H9 (cell line): ENCODE measurements at regions not wholly inside any gene's neighbourhood (a gene's known extent, or its start where the extent isn't known, plus 50 kb on each side); places are given as distances from the start of the nearest gene placed in this dataset.

Experiments
- DNase-seq: peaks from one replicate; pipeline ENCODE4 v3.0.0-alpha.2; 2017
- H2AFZ ChIP-seq: one replicate; pipeline ENCODE4 v1.6.1; 2013; ENCODE audit warnings: mild to moderate bottlenecking, low read length, control low read depth, moderate library complexity
- H2AK5ac ChIP-seq: 2 replicates; pipeline ENCODE4 v1.6.1; 2013; ENCODE audit warnings: low read length, control low read depth, mixed read lengths; ENCODE audit not compliant: insufficient read length
- H2BK120ac ChIP-seq: one replicate; pipeline ENCODE4 v1.6.1; 2013; ENCODE audit warnings: low read depth, mild to moderate bottlenecking, low read length, control low read depth, inconsistent platforms; ENCODE audit not compliant: poor library complexity, severe bottlenecking
- H2BK12ac ChIP-seq: 2 replicates; pipeline ENCODE4 v1.6.1; 2013; ENCODE audit warnings: low read length, control low read depth, mixed read lengths, low read depth; ENCODE audit not compliant: insufficient read length
- H2BK15ac ChIP-seq: 2 replicates; pipeline ENCODE4 v1.6.1; 2013; ENCODE audit warnings: low read depth, low read length, control low read depth
- H2BK20ac ChIP-seq: one replicate; pipeline ENCODE4 v1.6.1; 2013; ENCODE audit warnings: low read depth, mild to moderate bottlenecking, low read length, control low read depth, inconsistent platforms; ENCODE audit not compliant: poor library complexity, severe bottlenecking
- H2BK5ac ChIP-seq: 2 replicates; pipeline ENCODE4 v1.6.1; 2013; ENCODE audit warnings: low read length, control low read depth, mixed read lengths; ENCODE audit not compliant: insufficient read length
- H3K14ac ChIP-seq: 2 replicates; pipeline ENCODE4 v1.6.1; 2013; ENCODE audit warnings: low read length, control low read depth; ENCODE audit not compliant: insufficient read depth
- H3K18ac ChIP-seq: 2 replicates; pipeline ENCODE4 v1.6.1; 2013; ENCODE audit warnings: low read depth, mild to moderate bottlenecking, mixed read lengths, low read length, control low read depth; ENCODE audit not compliant: insufficient read length
- H3K23ac ChIP-seq: 2 replicates; pipeline ENCODE4 v1.6.1; 2013; ENCODE audit warnings: low read length, control low read depth, mixed read lengths, low read depth; ENCODE audit not compliant: insufficient read length
- H3K23me2 ChIP-seq: 2 replicates; pipeline ENCODE4 v1.6.1; 2013; ENCODE audit warnings: low read depth, mild to moderate bottlenecking, mixed read lengths, low read length, control low read depth; ENCODE audit not compliant: insufficient read length, poor library complexity, severe bottlenecking
- H3K27ac ChIP-seq: 2 replicates; pipeline ENCODE4 v1.5.1; 2013; ENCODE audit warnings: low read length, control low read depth, mixed read lengths, low read depth; ENCODE audit not compliant: insufficient read length
- H3K27me3 ChIP-seq: 2 replicates; pipeline ENCODE4 v1.6.1; 2013; ENCODE audit warnings: low read length, control low read depth, inconsistent platforms; ENCODE audit not compliant: insufficient read depth
- H3K4ac ChIP-seq: 2 replicates; pipeline ENCODE4 v1.6.1; 2013; ENCODE audit warnings: low read depth, mild to moderate bottlenecking, control low read depth, inconsistent platforms, low read length, moderate library complexity
- H3K4me1 ChIP-seq: 2 replicates; pipeline ENCODE4 v1.6.1; 2013; ENCODE audit warnings: low read length, control low read depth, inconsistent platforms; ENCODE audit not compliant: insufficient read depth
- H3K4me2 ChIP-seq: 2 replicates; pipeline ENCODE4 v1.6.1; 2013; ENCODE audit warnings: low read length, control low read depth, mixed read lengths; ENCODE audit not compliant: insufficient read length, insufficient read depth
- H3K56ac ChIP-seq: 2 replicates; pipeline ENCODE4 v1.6.1; 2013; ENCODE audit warnings: low read depth, mild to moderate bottlenecking, mixed read lengths, low read length, control low read depth; ENCODE audit not compliant: insufficient read length
- H3K79me1 ChIP-seq: 2 replicates; pipeline ENCODE4 v1.6.1; 2013; ENCODE audit warnings: low read depth, mild to moderate bottlenecking, moderate library complexity, low read length, control low read depth, inconsistent platforms; ENCODE audit not compliant: insufficient read depth, poor library complexity, severe bottlenecking
- H3K79me2 ChIP-seq: 2 replicates; pipeline ENCODE4 v1.6.1; 2013; ENCODE audit warnings: low read length, control low read depth, inconsistent platforms; ENCODE audit not compliant: insufficient read depth
- H3K9ac ChIP-seq: 2 replicates; pipeline ENCODE4 v1.6.1; 2013; ENCODE audit warnings: low read length, control low read depth, mixed read lengths; ENCODE audit not compliant: insufficient read length; ENCODE audit errors: extremely low read depth
- H3K9me3 ChIP-seq: one replicate; pipeline ENCODE4 v1.6.1; 2013; ENCODE audit warnings: low read depth, low read length, inconsistent platforms; ENCODE audit not compliant: control insufficient read depth
- H3T11ph ChIP-seq: one replicate; pipeline ENCODE4 v1.6.1; 2013; ENCODE audit warnings: mild to moderate bottlenecking, low read length, control low read depth, inconsistent platforms
- H4K20me1 ChIP-seq: one replicate; pipeline ENCODE4 v1.6.1; 2013; ENCODE audit not compliant: control insufficient read depth, insufficient read length, insufficient read depth
- H4K5ac ChIP-seq: 2 replicates; pipeline ENCODE4 v1.6.1; 2013; ENCODE audit warnings: low read depth, mild to moderate bottlenecking, mixed read lengths, low read length, control low read depth; ENCODE audit not compliant: insufficient read length
- H4K8ac ChIP-seq: replicated peaks from 2 replicates; pipeline ENCODE4 v1.6.1; 2013; ENCODE audit warnings: low read length, control low read depth, mixed read lengths, low read depth; ENCODE audit not compliant: insufficient read length
- H4K91ac ChIP-seq: 2 replicates; pipeline ENCODE4 v1.6.1; 2013; ENCODE audit warnings: low read depth, mild to moderate bottlenecking, moderate library complexity, mixed read lengths, low read length, control low read depth; ENCODE audit not compliant: insufficient read length
- H3K27ac Mint-ChIP-seq, 3 experiments: 2 replicates in 2 of 3; 3 replicates in 1 of 3; pipeline ENCODE4 v1.8.0; 2020 to 2021; ENCODE audit warnings: mixed read lengths in 3 of 3, mild to moderate bottlenecking in 1 of 3, moderate library complexity in 1 of 3
- H3K27me3 Mint-ChIP-seq: 2 replicates; pipeline ENCODE4 v1.8.0; 2021; ENCODE audit warnings: low read depth, mild to moderate bottlenecking, moderate library complexity, mixed read lengths
- H3K36me3 Mint-ChIP-seq, 3 experiments: 2 replicates in 2 of 3; 3 replicates in 1 of 3; pipeline ENCODE4 v1.8.0; 2020 to 2021; ENCODE audit warnings: low read depth in 3 of 3, mixed read lengths in 3 of 3; ENCODE audit not compliant: insufficient read depth in 1 of 3
- H3K4me1 Mint-ChIP-seq, 2 experiments: 2 replicates each; pipeline ENCODE4 v1.8.0; 2020; ENCODE audit warnings: mixed read lengths in 2 of 2
- H3K4me3 Mint-ChIP-seq, 2 experiments: 2 replicates in 1 of 2; 3 replicates in 1 of 2; pipeline ENCODE4 v1.8.0; 2020 to 2021; ENCODE audit warnings: mild to moderate bottlenecking in 2 of 2, mixed read lengths in 2 of 2, moderate library complexity in 1 of 2
- H3K9me3 Mint-ChIP-seq, 2 experiments: 2 replicates in 1 of 2; 3 replicates in 1 of 2; pipeline ENCODE4 v1.8.0; 2020; ENCODE audit warnings: mild to moderate bottlenecking in 2 of 2, mixed read lengths in 2 of 2, moderate library complexity in 1 of 2
- WGBS: extraction: QIAGEN DNeasy Blood & Tissue Kit; methylation state at CpG from one replicate; pipeline ENCODE4 v1.1.7; 2013; ENCODE audit warnings: missing lambda C conversion rate, low lambda C conversion rate, mixed read lengths; ENCODE audit not compliant: insufficient read length; ENCODE audit errors: extremely low coverage; 5-methylcytosine and 5-hydroxymethylcytosine counted together
- TF ChIP-seq, protein P1 (sequence below): fragments of 200-600 bp; sonication (generic); conservative IDR thresholded peaks from 3 replicates; pipeline ENCODE4 v1.8.0; 2021; ENCODE audit warnings: antibody characterized with exemption, mild to moderate bottlenecking

DNA sequence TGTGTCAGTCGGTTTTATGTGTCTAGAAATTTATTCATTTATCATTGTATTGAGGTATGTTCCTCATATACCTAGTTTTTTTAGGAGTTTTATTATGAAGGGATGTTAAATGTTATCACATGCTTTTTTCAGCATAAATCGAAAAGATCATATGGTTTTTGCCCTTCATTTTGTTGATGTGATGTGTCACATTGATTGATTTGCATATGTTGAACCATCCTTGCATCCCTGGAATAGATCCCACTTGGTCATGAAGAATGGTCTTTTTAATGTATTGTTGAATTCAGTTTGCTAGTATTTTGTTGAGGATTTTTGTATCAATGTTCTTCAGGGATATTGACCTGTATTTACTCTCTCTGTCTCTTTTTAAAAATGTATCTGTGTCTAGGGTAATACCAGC is 230.3 kb downstream of the RAP2B start:
- Histone ChIP-seq H3K4ac (no peak overlapping the region), H3K27ac (no peak overlapping the region), H2AK5ac (no peak overlapping the region), H2BK15ac (no peak overlapping the region), H2BK120ac (no peak overlapping the region), H4K91ac (no peak overlapping the region), H4K5ac (no peak overlapping the region), H3K4me1 (peaks cover 3% of the 10 kb centered on the region; the same call in 1 of the 2 replicates), H4K8ac (no peak overlapping the region), H3T11ph (no peak overlapping the region), H3K9ac (no peak overlapping the region), H3K56ac (no peak overlapping the region), H2AFZ (no peak overlapping the region), H3K9me3 (no peaks in the 10 kb centered on the region), H3K79me1 (no peaks in the 10 kb centered on the region), H3K27me3 (no peaks in the 10 kb centered on the region), H4K20me1 (no peaks in the 10 kb centered on the region), H3K23me2 (no peaks in the 10 kb centered on the region), H3K4me2 (no peak overlapping the region), H3K14ac (no peak overlapping the region), H3K79me2 (no peaks in the 10 kb centered on the region), H3K23ac (no peak overlapping the region), H2BK5ac (no peak overlapping the region), H2BK12ac (no peak overlapping the region), H3K18ac (no peak overlapping the region), H2BK20ac (no peak overlapping the region)
- peaks cover 2 to 12% (median 3%) of the 10 kb centered on the region in 3 experiments; a peak in 4 of 7 replicates for H3K36me3 Mint-ChIP-seq
- no peak overlapping the region for H3K4me3 Mint-ChIP-seq
- H3K27me3 Mint-ChIP-seq, result no peaks in the 10 kb centered on the region
- TF ChIP-seq, protein P1, sequence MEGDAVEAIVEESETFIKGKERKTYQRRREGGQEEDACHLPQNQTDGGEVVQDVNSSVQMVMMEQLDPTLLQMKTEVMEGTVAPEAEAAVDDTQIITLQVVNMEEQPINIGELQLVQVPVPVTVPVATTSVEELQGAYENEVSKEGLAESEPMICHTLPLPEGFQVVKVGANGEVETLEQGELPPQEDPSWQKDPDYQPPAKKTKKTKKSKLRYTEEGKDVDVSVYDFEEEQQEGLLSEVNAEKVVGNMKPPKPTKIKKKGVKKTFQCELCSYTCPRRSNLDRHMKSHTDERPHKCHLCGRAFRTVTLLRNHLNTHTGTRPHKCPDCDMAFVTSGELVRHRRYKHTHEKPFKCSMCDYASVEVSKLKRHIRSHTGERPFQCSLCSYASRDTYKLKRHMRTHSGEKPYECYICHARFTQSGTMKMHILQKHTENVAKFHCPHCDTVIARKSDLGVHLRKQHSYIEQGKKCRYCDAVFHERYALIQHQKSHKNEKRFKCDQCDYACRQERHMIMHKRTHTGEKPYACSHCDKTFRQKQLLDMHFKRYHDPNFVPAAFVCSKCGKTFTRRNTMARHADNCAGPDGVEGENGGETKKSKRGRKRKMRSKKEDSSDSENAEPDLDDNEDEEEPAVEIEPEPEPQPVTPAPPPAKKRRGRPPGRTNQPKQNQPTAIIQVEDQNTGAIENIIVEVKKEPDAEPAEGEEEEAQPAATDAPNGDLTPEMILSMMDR, result no peak
- DNase-seq, result no peak
- H3K27ac Mint-ChIP-seq, result no peak overlapping the region
- H3K9me3 Mint-ChIP-seq, result peaks cover 14 to 24% of the 10 kb centered on the region in 2 experiments; a peak in 4 of 5 replicates
- no CpG with 5 or more reads among the region's 2 CpGs for WGBS
- H3K4me1 Mint-ChIP-seq, result peaks cover 3 to 8% of the 10 kb centered on the region in 2 experiments
